ENCODE measurements at regions not wholly inside any gene's neighbourhood (a gene's known extent, or its start where the extent isn't known, plus 50 kb on each side); places are given as distances from the start of the nearest gene placed in this dataset.
"Not testable (repeated sequence)": the region's sequence is repeated elsewhere in the genome, so short reads cannot be mapped to it uniquely, and the experiment has no call there.

- TF ChIP-seq CTCF (IDR thresholded peaks at IDR 0.05; ENCODE audit: control extremely low read depth, extremely low read depth, low read depth, missing control alignments), result no peak
- DNase-seq (ENCODE audit: extremely low spot score), result no peak
- ChIA-PET CTCF (no interaction called here), POLR2A (no interaction called here)
Measured at GRCh38 chr2:95670686-95671085, 78.9 kb downstream of the TRIM43 start.

GRCh38 chr2:95671171-95671570, 79.4 kb downstream of the TRIM43 start:
- DNase-seq (ENCODE audit: extremely low spot score); POLR2A ChIA-PET; CTCF ChIA-PET: not testable (repeated sequence)

GRCh38 chr2:95671992-95672391, 80.2 kb downstream of the TRIM43 start:
- POLR2A ChIA-PET; DNase-seq (ENCODE audit: extremely low spot score); CTCF ChIA-PET: not testable (repeated sequence)

GRCh38 chr2:95672500-95672899, 80.7 kb downstream of the TRIM43 start:
- POLR2A ChIA-PET; CTCF ChIA-PET; DNase-seq (ENCODE audit: extremely low spot score): not testable (repeated sequence)

- CTCF ChIA-PET, result no interaction called here
- no peak for DNase-seq (ENCODE audit: extremely low spot score)
Measured at GRCh38 chr2:95674186-95674585, 82.4 kb downstream of the TRIM43 start.

GRCh38 chr2:95676573-95676972, 84.8 kb downstream of the TRIM43 start:
- DNase-seq (ENCODE audit: extremely low spot score); CTCF ChIA-PET; POLR2A ChIA-PET: not testable (repeated sequence)

More at GRCh38 chr2:95674186-95674585, 82.4 kb downstream of the TRIM43 start:
- POLR2A ChIA-PET, result no interaction called here
- no peak for TF ChIP-seq CTCF (IDR thresholded peaks at IDR 0.05; ENCODE audit: control extremely low read depth, extremely low read depth, low read depth, missing control alignments)

GRCh38 chr2:95677346-95677745, 85.5 kb downstream of the TRIM43 start:
- CTCF ChIA-PET, result no interaction called here
- TF ChIP-seq CTCF (IDR thresholded peaks at IDR 0.05; ENCODE audit: control extremely low read depth, extremely low read depth, low read depth, missing control alignments), result no peak
- no peak for DNase-seq (ENCODE audit: extremely low spot score)
- POLR2A ChIA-PET, result no interaction called here

GRCh38 chr2:95677833-95678232, 86.0 kb downstream of the TRIM43 start:
- DNase-seq (ENCODE audit: extremely low spot score); CTCF ChIA-PET; POLR2A ChIA-PET: not testable (repeated sequence)

- CTCF ChIA-PET; POLR2A ChIA-PET; DNase-seq (ENCODE audit: extremely low spot score): not testable (repeated sequence)
Measured at GRCh38 chr2:95681158-95681557, 89.4 kb downstream of the TRIM43 start.

GRCh38 chr2:95681589-95682081, 89.8 kb downstream of the TRIM43 start:
- CTCF ChIA-PET; POLR2A ChIA-PET; DNase-seq (ENCODE audit: extremely low spot score): not testable (repeated sequence)

- CTCF ChIA-PET; DNase-seq (ENCODE audit: extremely low spot score); POLR2A ChIA-PET: not testable (repeated sequence)
Measured at GRCh38 chr2:95682889-95683517, 91.2 kb downstream of the TRIM43 start.

Data from GM10248 (cell line).